ENCODE measurements at regions not wholly inside any gene's neighbourhood (a gene's known extent, or its start where the extent isn't known, plus 50 kb on each side); places are given as distances from the start of the nearest gene placed in this dataset.
A peak's percentile ranks its signal among the peaks of the same experiment; 100 is the strongest.

DNA sequence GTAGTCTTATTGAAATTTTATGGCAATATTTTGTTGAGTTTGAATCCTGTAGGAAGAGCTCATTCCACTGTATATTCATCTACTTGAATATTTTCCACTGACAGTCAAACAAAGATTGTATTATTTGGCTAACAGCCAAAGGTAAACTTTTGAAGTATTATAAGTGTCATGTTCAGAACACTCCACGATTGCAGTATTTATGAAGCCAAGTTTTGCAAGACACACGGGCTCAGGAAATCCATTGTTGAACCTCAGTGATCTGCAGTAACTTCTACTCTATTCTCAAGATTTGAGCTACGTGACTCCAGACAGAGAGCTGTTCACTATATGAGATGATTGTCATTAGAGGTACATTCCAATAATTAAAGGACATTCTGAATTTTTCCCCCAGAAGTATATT lies 302.7 kb upstream of the ADGRL3 start:
- H3K9ac ChIP-seq (ENCODE audit: low read length) = no peak overlapping the region
- H3K4me1 ChIP-seq (ENCODE audit: insufficient read depth, low read length) = no peaks in the 10 kb centered on the region
- H4K20me1 ChIP-seq (ENCODE audit: low read length) = no peaks in the 10 kb centered on the region
- no peak overlapping the region for H2AFZ ChIP-seq (ENCODE audit: low read length)
- H3K4me3 ChIP-seq (ENCODE audit: low read length) = no peak overlapping the region
- H3K27me3 ChIP-seq (ENCODE audit: low read length) = no peaks in the 10 kb centered on the region
- no peak for ATAC-seq
- POLR2A ChIA-PET (ENCODE audit: unreplicated experiment) = no interaction called here
- CTCF ChIA-PET = no interaction called here
- H3K27ac ChIP-seq (ENCODE audit: low read length) = no peak overlapping the region
- no peaks in the 10 kb centered on the region for H3K9me3 ChIP-seq (ENCODE audit: low read length)
- H3K9me2 ChIP-seq (replicated peaks; ENCODE audit: low read length) = no peaks in the 10 kb centered on the region
- intact Hi-C loops (cut with micrococcal nuclease) = no loop called here
- H3F3A ChIP-seq (ENCODE audit: low read length, unreplicated experiment) = no peaks in the 10 kb centered on the region
- H3K79me2 ChIP-seq (ENCODE audit: low read length) = no peaks in the 10 kb centered on the region
- H3K36me3 ChIP-seq (ENCODE audit: low read depth, low read length) = no peaks in the 10 kb centered on the region
- BruUV-seq (replicated peaks) = no TSS peak
- H3K4me2 ChIP-seq (ENCODE audit: low read length) = no peak overlapping the region
- TF ChIP-seq CTCF (conservative IDR thresholded peaks at IDR 0.05; ENCODE audit: low read depth, low read length) (no peak), EZH2phosphoT487 (IDR thresholded peaks at IDR 0.05; ENCODE audit: borderline replicate concordance, low read length) (no peak), EZH2 (IDR thresholded peaks at IDR 0.05; ENCODE audit: low read length, unreplicated experiment) (no peak)
- DNase-seq = peak; percentile 22

- no TSS peak for BruUV-seq (replicated peaks)
- ATAC-seq = no peak
Observed at GRCh38 chr4:60905162-60905561, 295.0 kb upstream of the ADGRL3 start.

GRCh38 chr4:60911127-60911526 lies 289.0 kb upstream of the ADGRL3 start:
- intact Hi-C loops (cut with micrococcal nuclease) = no loop called here
- TF ChIP-seq EZH2phosphoT487 (IDR thresholded peaks at IDR 0.05; ENCODE audit: borderline replicate concordance, low read length) (no peak), EZH2 (IDR thresholded peaks at IDR 0.05; ENCODE audit: low read length, unreplicated experiment) (no peak), CTCF (conservative IDR thresholded peaks at IDR 0.05; ENCODE audit: low read depth, low read length) (no peak)
- BruUV-seq (replicated peaks) = no TSS peak
- ATAC-seq (no peak), DNase-seq (no peak)
- Histone ChIP-seq H3K79me2 (ENCODE audit: low read length) (no peaks in the 10 kb centered on the region), H2AFZ (ENCODE audit: low read length) (no peak overlapping the region), H3K9me3 (ENCODE audit: low read length) (no peaks in the 10 kb centered on the region), H3K27ac (ENCODE audit: low read length) (no peak overlapping the region), H3K4me3 (ENCODE audit: low read length) (no peak overlapping the region), H3K36me3 (ENCODE audit: low read depth, low read length) (no peaks in the 10 kb centered on the region), H3K4me1 (ENCODE audit: insufficient read depth, low read length) (no peaks in the 10 kb centered on the region), H4K20me1 (ENCODE audit: low read length) (no peaks in the 10 kb centered on the region), H3F3A (ENCODE audit: low read length, unreplicated experiment) (no peaks in the 10 kb centered on the region), H3K4me2 (ENCODE audit: low read length) (no peak overlapping the region), H3K27me3 (ENCODE audit: low read length) (no peaks in the 10 kb centered on the region), H3K9me2 (replicated peaks; ENCODE audit: low read length) (no peaks in the 10 kb centered on the region), H3K9ac (ENCODE audit: low read length) (no peak overlapping the region)
- POLR2A ChIA-PET (ENCODE audit: unreplicated experiment) = no interaction called here
- CTCF ChIA-PET = no interaction called here

More at GRCh38 chr4:60905162-60905561, 295.0 kb upstream of the ADGRL3 start:
- Histone ChIP-seq H4K20me1 (ENCODE audit: low read length) (no peaks in the 10 kb centered on the region), H3K4me2 (ENCODE audit: low read length) (no peak overlapping the region), H3K79me2 (ENCODE audit: low read length) (no peaks in the 10 kb centered on the region), H2AFZ (ENCODE audit: low read length) (no peak overlapping the region), H3K27ac (ENCODE audit: low read length) (no peak overlapping the region), H3K36me3 (ENCODE audit: low read depth, low read length) (no peaks in the 10 kb centered on the region), H3F3A (ENCODE audit: low read length, unreplicated experiment) (no peaks in the 10 kb centered on the region), H3K4me1 (ENCODE audit: insufficient read depth, low read length) (no peaks in the 10 kb centered on the region), H3K9me3 (ENCODE audit: low read length) (no peaks in the 10 kb centered on the region), H3K9me2 (replicated peaks; ENCODE audit: low read length) (no peaks in the 10 kb centered on the region), H3K4me3 (ENCODE audit: low read length) (no peak overlapping the region), H3K9ac (ENCODE audit: low read length) (no peak overlapping the region), H3K27me3 (ENCODE audit: low read length) (no peaks in the 10 kb centered on the region)
- DNase-seq = no peak
- CTCF ChIA-PET = no interaction called here
- POLR2A ChIA-PET (ENCODE audit: unreplicated experiment) = no interaction called here
- no peak for TF ChIP-seq EZH2 (IDR thresholded peaks at IDR 0.05; ENCODE audit: low read length, unreplicated experiment)
- no peak for TF ChIP-seq EZH2phosphoT487 (IDR thresholded peaks at IDR 0.05; ENCODE audit: borderline replicate concordance, low read length)
- no peak for TF ChIP-seq CTCF (conservative IDR thresholded peaks at IDR 0.05; ENCODE audit: low read depth, low read length)
- intact Hi-C loops (cut with micrococcal nuclease) = no loop called here

Data from PC-3 (cell line).